CD8-positive, alpha-beta memory T cell (primary cell): ENCODE measurements at regions not wholly inside any gene's neighbourhood (a gene's known extent, or its start where the extent isn't known, plus 50 kb on each side); places are given as distances from the start of the nearest gene placed in this dataset.

Source experiments
- CTCF ChIA-PET: fragments of 350-600 bp; sonication (Branson Sonifier 250); formaldehyde crosslinking; loops from one replicate; lab custom pipeline; 2021; ENCODE audit warnings: antibody characterized with exemption; lab: Charles Lee
- POLR2A ChIA-PET: fragments of 350-600 bp; sonication (Branson Sonifier 250); formaldehyde crosslinking; loops from one replicate; lab custom pipeline; 2021; ENCODE audit warnings: antibody characterized with exemption; lab: Charles Lee
- DNase-seq, 5 donors: peaks; one replicate each; pipeline versions ENCODE4 v3.0.0 to v3.0.0-alpha.2; 2020 to 2022; ENCODE audit warnings: mixed read lengths in 1 of 5
- H3K27ac ChIP-seq: one replicate; pipeline ENCODE4 v1.7.0; 2013; ENCODE audit warnings: low read depth, mild to moderate bottlenecking, low read length, moderate library complexity
- H3K27me3 ChIP-seq: 2 replicates; pipeline ENCODE4 v1.7.0; 2013; ENCODE audit warnings: low read length, mild to moderate bottlenecking; ENCODE audit not compliant: insufficient read depth, poor library complexity, severe bottlenecking
- H3K36me3 ChIP-seq: 2 replicates; pipeline ENCODE4 v1.7.0; 2013; ENCODE audit warnings: mild to moderate bottlenecking, low read length, moderate library complexity; ENCODE audit not compliant: insufficient read depth
- H3K4me1 ChIP-seq: 2 replicates; pipeline ENCODE4 v1.7.0; 2013; ENCODE audit warnings: mild to moderate bottlenecking, low read length, moderate library complexity; ENCODE audit not compliant: insufficient read depth
- H3K4me3 ChIP-seq: 2 replicates; pipeline ENCODE4 v1.7.0; 2013; ENCODE audit warnings: mild to moderate bottlenecking, low read length
- H3K9me3 ChIP-seq: 2 replicates; pipeline ENCODE4 v1.7.0; 2013; ENCODE audit warnings: mild to moderate bottlenecking, low read length
- H3K27ac Mint-ChIP-seq, 8 donors: one replicate each; pipeline ENCODE4 v1.8.0; 2020 to 2021; ENCODE audit warnings: mixed read lengths in 8 of 8, mild to moderate bottlenecking in 6 of 8, inconsistent platforms in 3 of 8, moderate library complexity in 3 of 8
- H3K27me3 Mint-ChIP-seq, 2 donors: one replicate each; pipeline ENCODE4 v1.8.0; 2020 to 2021; ENCODE audit warnings: mixed read lengths in 2 of 2, mild to moderate bottlenecking in 1 of 2, moderate library complexity in 1 of 2
- H3K36me3 Mint-ChIP-seq, 3 donors: one replicate each; pipeline ENCODE4 v1.8.0; 2020 to 2021; ENCODE audit warnings: mixed read lengths in 3 of 3, inconsistent platforms in 1 of 3, mild to moderate bottlenecking in 1 of 3
- H3K4me1 Mint-ChIP-seq, 3 donors: one replicate each; pipeline ENCODE4 v1.8.0; 2020 to 2021; ENCODE audit warnings: mixed read lengths in 3 of 3, inconsistent platforms in 1 of 3, mild to moderate bottlenecking in 1 of 3
- H3K4me3 Mint-ChIP-seq, 7 donors: one replicate each; pipeline ENCODE4 v1.8.0; 2020 to 2021; ENCODE audit warnings: mixed read lengths in 7 of 7, mild to moderate bottlenecking in 6 of 7, moderate library complexity in 4 of 7, inconsistent platforms in 2 of 7
- H3K9me3 Mint-ChIP-seq, 5 donors: one replicate each; pipeline ENCODE4 v1.8.0; 2020 to 2022; ENCODE audit warnings: mixed read lengths in 5 of 5, mild to moderate bottlenecking in 3 of 5, moderate library complexity in 2 of 5, inconsistent platforms in 1 of 5

DNA sequence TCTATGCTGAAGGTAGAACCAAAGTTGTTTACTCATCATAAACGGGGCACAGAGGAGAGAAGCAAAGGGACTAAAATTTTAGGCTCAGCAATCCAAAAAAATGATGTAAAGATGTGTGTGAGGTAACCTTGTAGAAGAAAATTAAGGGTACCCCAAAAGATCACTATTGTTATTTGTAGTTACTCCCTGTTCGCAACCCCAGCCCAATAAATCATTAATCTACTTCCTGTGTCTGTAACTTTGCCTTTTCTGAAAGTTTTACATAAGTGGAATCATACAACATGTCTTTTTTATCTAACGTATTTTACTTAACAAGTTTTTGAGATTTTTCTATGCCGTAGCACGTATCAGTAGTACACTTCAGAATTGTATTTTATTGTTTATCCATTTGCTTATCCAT, 1114.8 kb upstream of the GJE1 start:
- peaks cover 0 to 6% of the 10 kb centered on the region in 2 donors for H3K27me3 Mint-ChIP-seq
- POLR2A ChIA-PET, result no interaction called here

GRCh38 chr6:141000917-141001316, 1131.8 kb upstream of the GJE1 start:
- Mint-ChIP-seq H3K4me3 (no peak overlapping the region), H3K36me3 (no peaks in the 10 kb centered on the region), H3K9me3 (no peaks in the 10 kb centered on the region), H3K27me3 (peaks cover 3 to 4% of the 10 kb centered on the region in 2 donors), H3K4me1 (no peaks in the 10 kb centered on the region), H3K27ac (no peak overlapping the region)
- Histone ChIP-seq H3K9me3 (no peaks in the 10 kb centered on the region), H3K36me3 (no peaks in the 10 kb centered on the region), H3K4me3 (no peak overlapping the region), H3K27me3 (no peaks in the 10 kb centered on the region), H3K27ac (no peak overlapping the region), H3K4me1 (no peaks in the 10 kb centered on the region)
- CTCF ChIA-PET, result no interaction called here
- POLR2A ChIA-PET, result interaction anchor here (0.6 kb wide), 1 partner anchor 1092 kb away, joined by 4 read pairs; no protein-coding TSS in a partner anchor
- DNase-seq, result no peak

More for the DNA sequence above, 1114.8 kb upstream of the GJE1 start:
- H3K27ac Mint-ChIP-seq, result no peak overlapping the region
- no peaks in the 10 kb centered on the region for H3K36me3 Mint-ChIP-seq
- CTCF ChIA-PET, result no interaction called here
- no peaks in the 10 kb centered on the region for H3K4me1 ChIP-seq
- no peak for DNase-seq
- no peaks in the 10 kb centered on the region for H3K27me3 ChIP-seq
- H3K4me3 ChIP-seq, result no peak overlapping the region
- H3K9me3 Mint-ChIP-seq, result peaks cover 0 to 9% (median 0%) of the 10 kb centered on the region in 5 donors
- no peaks in the 10 kb centered on the region for H3K36me3 ChIP-seq
- no peak overlapping the region for H3K27ac ChIP-seq
- no peaks in the 10 kb centered on the region for H3K9me3 ChIP-seq
- no peak overlapping the region for H3K4me3 Mint-ChIP-seq
- H3K4me1 Mint-ChIP-seq, result no peaks in the 10 kb centered on the region

- H3K4me3 Mint-ChIP-seq, result no peak overlapping the region
- Histone ChIP-seq H3K27me3 (no peaks in the 10 kb centered on the region), H3K4me3 (no peak overlapping the region), H3K36me3 (no peaks in the 10 kb centered on the region), H3K9me3 (no peaks in the 10 kb centered on the region), H3K27ac (no peak overlapping the region), H3K4me1 (no peaks in the 10 kb centered on the region)
- peaks cover 0 to 13% (median 3%) of the 10 kb centered on the region in 5 donors for H3K9me3 Mint-ChIP-seq
- no peaks in the 10 kb centered on the region for H3K36me3 Mint-ChIP-seq
- CTCF ChIA-PET, result no interaction called here
- POLR2A ChIA-PET, result no interaction called here
- DNase-seq, result no peak
- no peaks in the 10 kb centered on the region for H3K27me3 Mint-ChIP-seq
- no peak overlapping the region for H3K27ac Mint-ChIP-seq
- H3K4me1 Mint-ChIP-seq, result no peaks in the 10 kb centered on the region
These were observed 1139.2 kb upstream of the GJE1 start for GRCh38 chr6:140993515-140993914.

- Mint-ChIP-seq H3K9me3 (peaks cover 0 to 13% (median 3%) of the 10 kb centered on the region in 5 donors), H3K4me1 (no peaks in the 10 kb centered on the region), H3K4me3 (no peak overlapping the region), H3K36me3 (no peaks in the 10 kb centered on the region), H3K27ac (no peak overlapping the region), H3K27me3 (no peaks in the 10 kb centered on the region)
- CTCF ChIA-PET, result no interaction called here
- Histone ChIP-seq H3K4me1 (no peaks in the 10 kb centered on the region), H3K9me3 (no peaks in the 10 kb centered on the region), H3K36me3 (no peaks in the 10 kb centered on the region), H3K4me3 (no peak overlapping the region), H3K27me3 (no peaks in the 10 kb centered on the region), H3K27ac (no peak overlapping the region)
- POLR2A ChIA-PET, result no interaction called here
- no peak for DNase-seq
These were observed 1140.0 kb upstream of the GJE1 start for GRCh38 chr6:140992678-140993077.

DNA sequence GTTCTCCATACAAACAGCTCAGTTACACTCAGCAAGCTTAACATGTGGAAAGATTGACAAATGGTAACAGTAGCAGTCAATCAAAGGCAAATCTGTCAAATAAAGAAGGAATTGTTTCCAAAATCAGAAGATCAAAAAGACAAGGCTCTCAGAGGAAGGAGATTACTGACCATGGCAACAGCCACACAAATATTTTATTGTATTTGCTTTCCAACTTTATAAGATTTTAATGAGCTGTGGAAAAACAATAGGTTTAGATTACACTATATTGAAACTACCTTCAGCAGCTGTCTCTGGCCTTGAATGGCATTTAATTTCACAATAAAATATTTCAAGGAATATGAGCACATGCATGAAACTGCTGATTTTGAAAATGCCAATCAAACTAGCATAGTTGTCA, 1143.9 kb upstream of the GJE1 start:
- DNase-seq, result no peak
- H3K4me1 ChIP-seq, result no peaks in the 10 kb centered on the region
- Mint-ChIP-seq H3K36me3 (no peaks in the 10 kb centered on the region), H3K4me1 (no peaks in the 10 kb centered on the region), H3K27ac (no peak overlapping the region), H3K27me3 (no peaks in the 10 kb centered on the region), H3K4me3 (no peak overlapping the region), H3K9me3 (peaks cover 0 to 13% (median 3%) of the 10 kb centered on the region in 5 donors)
- CTCF ChIA-PET, result no interaction called here
- H3K9me3 ChIP-seq, result no peaks in the 10 kb centered on the region
- H3K4me3 ChIP-seq, result no peak overlapping the region
- POLR2A ChIA-PET, result no interaction called here
- H3K36me3 ChIP-seq, result no peaks in the 10 kb centered on the region
- no peaks in the 10 kb centered on the region for H3K27me3 ChIP-seq
- H3K27ac ChIP-seq, result no peak overlapping the region

DNA sequence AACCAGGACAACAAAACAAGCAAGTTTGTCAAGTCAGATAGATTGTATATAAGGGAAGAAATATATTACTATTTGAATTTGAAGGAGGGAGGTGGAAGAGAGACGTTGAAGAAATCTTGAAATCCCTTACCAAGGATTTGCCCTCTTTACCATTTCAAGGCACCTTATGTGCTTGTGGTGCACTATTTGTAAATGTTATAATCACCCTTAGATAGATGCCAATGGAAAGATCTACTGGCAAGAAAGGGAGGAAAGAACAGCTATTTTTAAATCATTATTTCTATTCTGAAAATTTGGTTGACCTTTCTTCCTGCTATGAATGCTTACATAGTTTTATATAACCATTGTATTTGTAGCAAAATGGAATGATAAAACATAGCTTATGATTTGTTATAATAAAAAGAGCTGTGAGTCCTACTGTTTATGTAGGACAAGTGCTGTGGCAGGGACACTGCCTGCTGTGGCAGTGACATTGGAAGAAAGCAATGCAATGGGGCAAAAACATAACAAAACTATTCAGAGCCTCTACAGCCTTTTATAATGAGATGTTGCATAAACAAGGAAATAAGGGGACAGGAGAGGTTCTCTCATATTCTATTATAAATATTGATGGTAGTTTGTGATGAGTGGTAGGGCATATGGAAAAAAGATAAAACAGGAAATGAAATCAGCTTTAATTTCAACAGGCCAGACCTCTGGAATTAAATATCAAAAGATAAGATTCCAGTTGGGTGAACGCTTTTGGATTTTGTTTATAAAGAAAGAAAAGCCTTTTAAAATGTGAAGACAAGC, 1145.2 kb upstream of the GJE1 start:
- H3K27ac Mint-ChIP-seq, result no peak overlapping the region
- Histone ChIP-seq H3K27me3 (no peaks in the 10 kb centered on the region), H3K27ac (no peak overlapping the region), H3K4me3 (no peak overlapping the region), H3K4me1 (no peaks in the 10 kb centered on the region), H3K9me3 (no peaks in the 10 kb centered on the region), H3K36me3 (no peaks in the 10 kb centered on the region)
- H3K27me3 Mint-ChIP-seq, result no peaks in the 10 kb centered on the region
- H3K4me3 Mint-ChIP-seq, result no peak overlapping the region
- no peaks in the 10 kb centered on the region for H3K4me1 Mint-ChIP-seq
- POLR2A ChIA-PET, result no interaction called here
- CTCF ChIA-PET, result no interaction called here
- H3K9me3 Mint-ChIP-seq, result peaks cover 0 to 12% (median 3%) of the 10 kb centered on the region in 5 donors
- DNase-seq, result no peak
- H3K36me3 Mint-ChIP-seq, result no peaks in the 10 kb centered on the region

DNA sequence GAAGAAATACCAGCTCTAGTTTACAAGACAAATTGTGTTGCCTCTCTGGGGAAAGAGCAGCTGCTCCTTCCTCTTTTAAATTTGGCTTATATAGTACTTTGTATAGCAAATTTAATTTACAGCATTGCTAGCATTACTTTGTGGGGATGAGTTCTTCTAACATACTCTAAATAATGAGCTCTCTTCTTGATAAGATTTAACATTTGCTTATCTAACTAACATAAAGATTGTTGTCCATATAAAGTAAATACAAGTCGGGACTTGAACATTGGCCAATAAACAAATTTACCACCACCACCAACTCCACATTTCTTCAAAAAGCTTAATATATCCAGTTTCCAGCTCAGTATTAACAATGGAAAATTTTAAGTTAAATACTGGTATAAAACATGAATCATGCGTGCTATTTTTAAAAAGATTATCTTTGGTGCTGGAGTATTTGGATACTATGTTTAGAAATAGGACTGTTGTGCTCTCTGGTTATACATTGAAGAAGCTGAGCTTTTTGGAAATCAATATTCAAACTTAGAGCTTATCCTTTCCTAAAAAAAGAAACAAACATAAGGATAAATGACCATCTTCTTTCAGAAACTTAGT, 1146.9 kb upstream of the GJE1 start:
- H3K27me3 Mint-ChIP-seq, result no peaks in the 10 kb centered on the region
- H3K36me3 Mint-ChIP-seq, result no peaks in the 10 kb centered on the region
- no peak for DNase-seq
- ChIA-PET CTCF (no interaction called here), POLR2A (no interaction called here)
- H3K4me1 ChIP-seq, result no peaks in the 10 kb centered on the region
- no peaks in the 10 kb centered on the region for H3K9me3 ChIP-seq
- peaks cover 0 to 10% (median 3%) of the 10 kb centered on the region in 5 donors for H3K9me3 Mint-ChIP-seq
- no peak overlapping the region for H3K27ac Mint-ChIP-seq
- no peaks in the 10 kb centered on the region for H3K27me3 ChIP-seq
- H3K4me3 ChIP-seq, result no peak overlapping the region
- H3K27ac ChIP-seq, result no peak overlapping the region
- no peaks in the 10 kb centered on the region for H3K4me1 Mint-ChIP-seq
- no peaks in the 10 kb centered on the region for H3K36me3 ChIP-seq
- no peak overlapping the region for H3K4me3 Mint-ChIP-seq

DNA sequence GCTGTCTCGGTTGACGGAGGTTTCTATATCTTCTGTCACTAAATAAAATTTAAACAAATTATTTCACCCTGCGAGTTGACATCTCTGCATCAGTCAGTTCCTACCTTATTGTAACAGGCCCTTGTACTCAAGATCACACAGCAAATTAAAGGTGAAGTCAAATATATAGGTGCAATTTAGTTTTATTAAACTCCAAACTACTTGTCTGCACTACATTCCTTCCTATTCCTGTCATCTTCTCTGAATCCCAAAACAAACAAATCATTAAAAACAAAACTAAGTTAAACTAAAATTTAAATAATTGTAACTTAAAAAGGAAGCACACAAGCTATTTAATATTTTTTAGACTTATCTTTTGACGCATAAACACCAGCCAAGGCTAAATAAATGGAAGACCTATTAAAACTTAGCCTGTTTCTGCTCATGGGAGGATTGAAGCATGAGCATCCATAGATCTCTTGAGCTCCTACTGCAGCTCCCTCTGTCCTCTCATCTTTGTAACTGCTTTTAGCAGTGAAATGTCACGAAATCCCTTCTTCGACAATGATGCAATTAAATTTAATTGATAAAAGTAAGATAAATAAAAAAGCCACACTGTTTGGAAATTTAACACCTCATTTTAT, 1152.3 kb upstream of the GJE1 start:
- no peaks in the 10 kb centered on the region for H3K4me1 ChIP-seq
- no peak overlapping the region for H3K4me3 ChIP-seq
- POLR2A ChIA-PET, result no interaction called here
- H3K36me3 ChIP-seq, result no peaks in the 10 kb centered on the region
- H3K27ac Mint-ChIP-seq, result no peak overlapping the region
- no peak overlapping the region for H3K27ac ChIP-seq
- no peaks in the 10 kb centered on the region for H3K9me3 Mint-ChIP-seq
- CTCF ChIA-PET, result no interaction called here
- no peak for DNase-seq
- no peaks in the 10 kb centered on the region for H3K4me1 Mint-ChIP-seq
- no peaks in the 10 kb centered on the region for H3K27me3 Mint-ChIP-seq
- H3K4me3 Mint-ChIP-seq, result no peak overlapping the region
- no peaks in the 10 kb centered on the region for H3K36me3 Mint-ChIP-seq
- no peaks in the 10 kb centered on the region for H3K9me3 ChIP-seq
- H3K27me3 ChIP-seq, result no peaks in the 10 kb centered on the region
